Neural progenitor cell (in vitro differentiated cells): ENCODE measurements at regions not wholly inside any gene's neighbourhood (a gene's known extent, or its start where the extent isn't known, plus 50 kb on each side); places are given as distances from the start of the nearest gene placed in this dataset.

Experiments
- DNase-seq: peaks from one replicate; pipeline ENCODE4 v3.0.0-alpha.2; 2016; ENCODE audit warnings: low spot score
- H2AFZ ChIP-seq: fragments of 200-600 bp; sonication (generic); replicated peaks from 2 replicates; pipeline ENCODE4 v1.6.1; 2016; ENCODE audit warnings: antibody characterized with exemption
- H3F3A ChIP-seq: fragments of 200-600 bp; sonication (generic); 2 replicates; pipeline ENCODE4 v1.6.1; 2016; ENCODE audit warnings: antibody characterized with exemption, low read depth
- H3K27ac ChIP-seq: fragments of 200-600 bp; sonication (generic); 2 replicates; pipeline ENCODE4 v1.5.1; 2016; ENCODE audit warnings: mild to moderate bottlenecking
- H3K27me3 ChIP-seq: fragments of 200-600 bp; sonication (generic); 2 replicates; pipeline ENCODE4 v1.6.1; 2016; ENCODE audit warnings: mild to moderate bottlenecking, moderate library complexity
- H3K36me3 ChIP-seq: fragments of 200-600 bp; sonication (generic); 2 replicates; pipeline ENCODE4 v1.5.1; 2016
- H3K4me1 ChIP-seq: fragments of 200-600 bp; sonication (generic); 2 replicates; pipeline ENCODE4 v1.6.1; 2016; ENCODE audit warnings: mixed run types
- H3K4me2 ChIP-seq: fragments of 200-600 bp; sonication (generic); 2 replicates; pipeline ENCODE4 v1.6.1; 2016
- H3K4me3 ChIP-seq: fragments of 200-600 bp; sonication (generic); 2 replicates; pipeline ENCODE4 v1.5.1; 2016
- H3K79me2 ChIP-seq: fragments of 200-600 bp; sonication (generic); 2 replicates; pipeline ENCODE4 v1.6.1; 2016; ENCODE audit warnings: low read depth
- H3K9ac ChIP-seq: fragments of 200-600 bp; sonication (generic); 2 replicates; pipeline ENCODE4 v1.6.1; 2016
- H3K9me3 ChIP-seq: fragments of 200-600 bp; sonication (generic); 2 replicates; pipeline ENCODE4 v1.5.1; 2016; ENCODE audit warnings: low read depth
- H4K20me1 ChIP-seq: fragments of 200-600 bp; sonication (generic); 2 replicates; pipeline ENCODE4 v1.6.1; 2016; ENCODE audit warnings: low read depth
- H3K27ac Mint-ChIP-seq: 3 replicates; pipeline ENCODE4 v1.8.0; 2021; ENCODE audit warnings: mixed read lengths
- H3K27me3 Mint-ChIP-seq: 2 replicates; pipeline ENCODE4 v1.8.0; 2022; ENCODE audit warnings: low read depth, mild to moderate bottlenecking, inconsistent platforms, moderate library complexity, mixed read lengths; ENCODE audit not compliant: insufficient read depth
- H3K36me3 Mint-ChIP-seq: 3 replicates; pipeline ENCODE4 v1.8.0; 2021; ENCODE audit warnings: mixed read lengths
- H3K4me1 Mint-ChIP-seq: 3 replicates; pipeline ENCODE4 v1.8.0; 2021; ENCODE audit warnings: mixed read lengths
- H3K4me3 Mint-ChIP-seq: 3 replicates; pipeline ENCODE4 v1.8.0; 2021; ENCODE audit warnings: mild to moderate bottlenecking, moderate library complexity, mixed read lengths
- H3K9me3 Mint-ChIP-seq: 3 replicates; pipeline ENCODE4 v1.8.0; 2020; ENCODE audit warnings: mixed read lengths
- EZH2 ChIP-seq: fragments of 200-600 bp; sonication (generic); IDR thresholded peaks from 2 replicates; pipeline ENCODE4 v1.6.1; 2017; ENCODE audit warnings: antibody characterized with exemption, mild to moderate bottlenecking, moderate library complexity
- EZH2phosphoT487 ChIP-seq: fragments of 200-600 bp; sonication (generic); IDR thresholded peaks from 2 replicates; pipeline ENCODE4 v1.6.1; 2017; ENCODE audit warnings: antibody characterized with exemption
- TF ChIP-seq, protein P1 (sequence below): fragments of 200-600 bp; sonication (generic); IDR thresholded peaks from 2 replicates; pipeline ENCODE4 v1.5.1; 2017; ENCODE audit warnings: antibody characterized with exemption, mild to moderate bottlenecking

DNA sequence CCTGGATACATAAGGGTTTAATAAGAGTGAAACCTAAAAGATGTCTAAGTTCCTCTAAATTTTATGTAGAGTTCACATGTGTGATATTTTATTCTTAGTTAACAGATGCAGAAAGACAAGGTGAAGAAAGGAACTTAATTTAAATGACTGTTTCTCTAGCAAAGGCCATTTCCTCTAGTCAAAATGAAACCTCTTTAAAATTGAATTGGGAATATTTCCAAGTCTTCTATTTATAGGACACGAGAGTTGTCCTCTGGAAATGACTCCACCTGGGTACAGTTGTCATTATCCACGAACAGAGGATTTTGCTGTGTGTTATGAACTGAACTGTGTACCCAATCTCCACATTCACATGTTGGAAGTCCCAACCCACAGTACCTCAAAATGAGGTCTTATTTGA is 64.5 kb upstream of the KCNK1 start:
- H3K4me2 ChIP-seq = no peak overlapping the region
- no peaks in the 10 kb centered on the region for H3K4me1 ChIP-seq
- H3K36me3 Mint-ChIP-seq = no peaks in the 10 kb centered on the region
- peaks cover 3% of the 10 kb centered on the region for H3K27me3 Mint-ChIP-seq
- DNase-seq = no peak
- no peaks in the 10 kb centered on the region for H3K9me3 ChIP-seq
- H3K79me2 ChIP-seq = no peaks in the 10 kb centered on the region
- H3K9me3 Mint-ChIP-seq = no peaks in the 10 kb centered on the region
- no peak overlapping the region for H3K9ac ChIP-seq
- H3K4me3 Mint-ChIP-seq = no peak overlapping the region
- no peaks in the 10 kb centered on the region for H3K27me3 ChIP-seq
- TF ChIP-seq EZH2phosphoT487 (no peak), EZH2 (no peak)
- TF ChIP-seq, protein P1, sequence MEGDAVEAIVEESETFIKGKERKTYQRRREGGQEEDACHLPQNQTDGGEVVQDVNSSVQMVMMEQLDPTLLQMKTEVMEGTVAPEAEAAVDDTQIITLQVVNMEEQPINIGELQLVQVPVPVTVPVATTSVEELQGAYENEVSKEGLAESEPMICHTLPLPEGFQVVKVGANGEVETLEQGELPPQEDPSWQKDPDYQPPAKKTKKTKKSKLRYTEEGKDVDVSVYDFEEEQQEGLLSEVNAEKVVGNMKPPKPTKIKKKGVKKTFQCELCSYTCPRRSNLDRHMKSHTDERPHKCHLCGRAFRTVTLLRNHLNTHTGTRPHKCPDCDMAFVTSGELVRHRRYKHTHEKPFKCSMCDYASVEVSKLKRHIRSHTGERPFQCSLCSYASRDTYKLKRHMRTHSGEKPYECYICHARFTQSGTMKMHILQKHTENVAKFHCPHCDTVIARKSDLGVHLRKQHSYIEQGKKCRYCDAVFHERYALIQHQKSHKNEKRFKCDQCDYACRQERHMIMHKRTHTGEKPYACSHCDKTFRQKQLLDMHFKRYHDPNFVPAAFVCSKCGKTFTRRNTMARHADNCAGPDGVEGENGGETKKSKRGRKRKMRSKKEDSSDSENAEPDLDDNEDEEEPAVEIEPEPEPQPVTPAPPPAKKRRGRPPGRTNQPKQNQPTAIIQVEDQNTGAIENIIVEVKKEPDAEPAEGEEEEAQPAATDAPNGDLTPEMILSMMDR = no peak
- no peaks in the 10 kb centered on the region for H3F3A ChIP-seq
- H3K27ac Mint-ChIP-seq = no peak overlapping the region
- no peaks in the 10 kb centered on the region for H3K36me3 ChIP-seq
- no peak overlapping the region for H3K4me3 ChIP-seq
- no peaks in the 10 kb centered on the region for H4K20me1 ChIP-seq
- peaks cover 11% of the 10 kb centered on the region for H3K4me1 Mint-ChIP-seq
- no peak overlapping the region for H2AFZ ChIP-seq
- H3K27ac ChIP-seq = no peak overlapping the region

DNA sequence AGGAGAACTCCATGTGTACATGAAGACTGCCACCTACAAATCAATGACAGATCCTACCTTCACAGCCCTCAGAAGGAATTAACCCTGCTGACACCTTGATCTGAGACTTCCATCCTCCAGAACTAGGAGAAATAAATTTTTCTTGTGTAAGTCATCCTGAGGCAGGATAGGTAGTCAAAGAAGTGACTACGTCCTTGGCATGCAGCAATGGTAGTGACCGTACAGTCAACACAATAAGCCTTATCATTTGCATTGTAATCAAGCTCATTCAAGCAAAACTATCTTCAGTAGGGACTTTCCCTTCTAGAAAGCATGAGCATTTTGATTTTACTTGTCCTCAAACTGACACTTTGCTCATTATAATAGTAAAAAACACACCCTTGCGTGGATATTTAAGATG is 64.0 kb upstream of the KCNK1 start:
- Histone ChIP-seq H3K79me2 (no peaks in the 10 kb centered on the region), H3K36me3 (no peaks in the 10 kb centered on the region), H3F3A (no peaks in the 10 kb centered on the region), H3K9me3 (no peaks in the 10 kb centered on the region), H3K9ac (no peak overlapping the region), H3K27ac (no peak overlapping the region), H3K4me2 (no peak overlapping the region), H3K4me3 (no peak overlapping the region), H4K20me1 (no peaks in the 10 kb centered on the region), H3K4me1 (no peaks in the 10 kb centered on the region), H3K27me3 (no peaks in the 10 kb centered on the region), H2AFZ (no peak overlapping the region)
- Mint-ChIP-seq H3K4me3 (no peak overlapping the region), H3K36me3 (no peaks in the 10 kb centered on the region), H3K9me3 (no peaks in the 10 kb centered on the region), H3K27ac (no peak overlapping the region), H3K27me3 (peaks cover 3% of the 10 kb centered on the region), H3K4me1 (peaks cover 11% of the 10 kb centered on the region)
- TF ChIP-seq, protein P1 = no peak
- no peak for TF ChIP-seq EZH2
- DNase-seq = no peak

DNA sequence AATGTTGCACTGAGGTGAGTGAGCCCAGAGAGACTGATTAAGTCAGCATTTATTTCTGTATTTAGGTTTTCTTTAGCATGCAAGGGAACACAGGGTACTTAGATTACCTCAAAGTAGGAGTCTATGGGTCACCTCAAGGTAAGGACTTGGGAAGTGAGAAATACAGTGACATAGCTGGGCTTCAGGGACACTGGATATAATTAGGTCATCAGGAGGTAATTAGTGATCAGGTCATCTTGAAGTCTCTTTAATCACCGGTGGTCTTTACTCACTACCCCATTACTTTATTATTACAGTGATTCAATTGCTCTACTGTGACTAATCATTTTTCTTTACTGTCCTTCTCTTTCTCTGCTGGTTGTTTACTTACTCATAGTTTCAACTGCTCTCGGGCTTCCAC is 59.9 kb upstream of the KCNK1 start:
- no peaks in the 10 kb centered on the region for H3K9me3 ChIP-seq
- H3K27ac Mint-ChIP-seq = no peak overlapping the region
- no peaks in the 10 kb centered on the region for H3K36me3 Mint-ChIP-seq
- H3K9ac ChIP-seq = no peak overlapping the region
- no peaks in the 10 kb centered on the region for H4K20me1 ChIP-seq
- peaks cover 4% of the 10 kb centered on the region for H3K9me3 Mint-ChIP-seq
- H3K36me3 ChIP-seq = no peaks in the 10 kb centered on the region
- H3F3A ChIP-seq = no peaks in the 10 kb centered on the region
- no peaks in the 10 kb centered on the region for H3K4me1 ChIP-seq
- TF ChIP-seq, protein P1 = no peak
- TF ChIP-seq EZH2 = no peak
- no peak for TF ChIP-seq EZH2phosphoT487
- H3K4me1 Mint-ChIP-seq = peaks cover 8% of the 10 kb centered on the region
- H3K4me3 ChIP-seq = no peak overlapping the region
- no peaks in the 10 kb centered on the region for H3K27me3 ChIP-seq
- no peaks in the 10 kb centered on the region for H3K79me2 ChIP-seq
- H3K27ac ChIP-seq = no peak overlapping the region
- H3K4me2 ChIP-seq = no peak overlapping the region
- peaks cover 2% of the 10 kb centered on the region for H3K27me3 Mint-ChIP-seq
- no peak overlapping the region for H2AFZ ChIP-seq
- no peak overlapping the region for H3K4me3 Mint-ChIP-seq
- no peak for DNase-seq
